ENCODE measurements at regions not wholly inside any gene's neighbourhood (a gene's known extent, or its start where the extent isn't known, plus 50 kb on each side); places are given as distances from the start of the nearest gene placed in this dataset.
A peak's percentile ranks its signal among the peaks of the same experiment; 100 is the strongest.

- Histone ChIP-seq H3K27ac (no peak overlapping the region), H3K4me3 (no peak overlapping the region), H3K4me1 (replicated peaks in 1 of 2) (no peaks in the 10 kb centered on the region)
- 29 to 87% (median 67%) methylated on average over 1 to 3 of the region's 3 CpGs for WGBS, 10 experiments
- in situ Hi-C loops (cut with MboI; ENCODE audit: low pct_unique_long_range_greater_than_20kb in 2 of 9, low sequenced_read_pairs in 9 of 9, unreplicated experiment in 9 of 9), result no loop called here
- peak in 1 of 8 experiments; percentile 27 for ATAC-seq (replicated peaks in 6 of 8)
These were observed 116.3 kb upstream of the KLHL29 start for GRCh38 chr2:23268467-23269263.

GRCh38 chr2:23269747-23270146, 115.2 kb upstream of the KLHL29 start:
- in situ Hi-C loops (cut with MboI; ENCODE audit: low pct_unique_long_range_greater_than_20kb in 2 of 9, low sequenced_read_pairs in 9 of 9, unreplicated experiment in 9 of 9), result no loop called here
- no peak overlapping the region for H3K27ac ChIP-seq
- no peaks in the 10 kb centered on the region for H3K4me1 ChIP-seq (replicated peaks in 1 of 2)
- no peak overlapping the region for H3K4me3 ChIP-seq
- WGBS, 10 experiments, result 6 to 89% (median 62%) methylated on average over 2 to 3 of the region's 3 CpGs
- peak in 2 of 8 experiments; percentile 55 to 73 for ATAC-seq (replicated peaks in 6 of 8)

- no peak for ATAC-seq (replicated peaks in 6 of 8)
- H3K27ac ChIP-seq, result no peak overlapping the region
- no peak overlapping the region for H3K4me3 ChIP-seq
- in situ Hi-C loops (cut with MboI; ENCODE audit: low pct_unique_long_range_greater_than_20kb in 2 of 9, low sequenced_read_pairs in 9 of 9, unreplicated experiment in 9 of 9), result no loop called here
- H3K4me1 ChIP-seq (replicated peaks in 1 of 2), result no peaks in the 10 kb centered on the region
- 17 to 100% (median 86%) methylated on average over 1 of the region's 1 CpG; no CpG with 5 or more reads in 1 of the 10 experiments for WGBS, 10 experiments
These were observed 114.2 kb upstream of the KLHL29 start for GRCh38 chr2:23270810-23271209.

- no peaks in the 10 kb centered on the region for H3K4me1 ChIP-seq (replicated peaks in 1 of 2)
- no peak overlapping the region for H3K4me3 ChIP-seq
- in situ Hi-C loops (cut with MboI; ENCODE audit: low pct_unique_long_range_greater_than_20kb in 2 of 9, low sequenced_read_pairs in 9 of 9, unreplicated experiment in 9 of 9), result no loop called here
- no peak for ATAC-seq (replicated peaks in 6 of 8)
- 80 to 100% (median 91%) methylated on average over 1 to 4 of the region's 4 CpGs; no CpG with 5 or more reads in 3 of the 10 experiments for WGBS, 10 experiments
- H3K27ac ChIP-seq, result no peak overlapping the region
These were observed 113.7 kb upstream of the KLHL29 start for GRCh38 chr2:23271230-23271629.

- ATAC-seq (replicated peaks in 6 of 8), result no peak
- Histone ChIP-seq H3K4me3 (no peak overlapping the region), H3K4me1 (replicated peaks in 1 of 2) (no peaks in the 10 kb centered on the region), H3K27ac (no peak overlapping the region)
- WGBS, 10 experiments, result 20 to 100% (median 82%) methylated on average over 1 of the region's 3 CpGs; no CpG with 5 or more reads in 6 of the 10 experiments
- in situ Hi-C loops (cut with MboI; ENCODE audit: low pct_unique_long_range_greater_than_20kb in 2 of 9, low sequenced_read_pairs in 9 of 9, unreplicated experiment in 9 of 9), result no loop called here
These were observed 111.2 kb upstream of the KLHL29 start for GRCh38 chr2:23273786-23274185.

GRCh38 chr2:23280401-23280800, 104.6 kb upstream of the KLHL29 start:
- no peak overlapping the region for H3K4me3 ChIP-seq
- no peak for ATAC-seq (replicated peaks in 6 of 8)
- WGBS, 10 experiments, result 50 to 87% (median 75%) methylated on average over 1 to 2 of the region's 2 CpGs; no CpG with 5 or more reads in 5 of the 10 experiments
- H3K27ac ChIP-seq, result no peak overlapping the region
- peaks cover 0 to 5% of the 10 kb centered on the region in 2 donors for H3K4me1 ChIP-seq (replicated peaks in 1 of 2)
- in situ Hi-C loops (cut with MboI; ENCODE audit: low pct_unique_long_range_greater_than_20kb in 2 of 9, low sequenced_read_pairs in 9 of 9, unreplicated experiment in 9 of 9), result no loop called here

GRCh38 chr2:23283653-23284052, 101.3 kb upstream of the KLHL29 start:
- ATAC-seq (replicated peaks in 6 of 8), result peak in 1 of 8 experiments; percentile 28
- Histone ChIP-seq H3K27ac (no peak overlapping the region), H3K4me3 (no peak overlapping the region), H3K4me1 (replicated peaks in 1 of 2) (peaks cover 12 to 25% of the 10 kb centered on the region in 2 donors)
- in situ Hi-C loops (cut with MboI; ENCODE audit: low pct_unique_long_range_greater_than_20kb in 2 of 9, low sequenced_read_pairs in 9 of 9, unreplicated experiment in 9 of 9), result no loop called here
- WGBS, 10 experiments, result 20 to 100% (median 68%) methylated on average over 1 to 3 of the region's 3 CpGs; no CpG with 5 or more reads in 2 of the 10 experiments

- Histone ChIP-seq H3K4me1 (replicated peaks in 1 of 2) (peaks cover 12 to 25% of the 10 kb centered on the region in 2 donors), H3K27ac (no peak overlapping the region), H3K4me3 (no peak overlapping the region)
- in situ Hi-C loops (cut with MboI; ENCODE audit: low pct_unique_long_range_greater_than_20kb in 2 of 9, low sequenced_read_pairs in 9 of 9, unreplicated experiment in 9 of 9), result no loop called here
- WGBS, 10 experiments, result 17 to 100% (median 33%) methylated on average over 1 of the region's 1 CpG; no CpG with 5 or more reads in 3 of the 10 experiments
- peak in 3 of 8 experiments; percentile 34 to 74 (median 40) for ATAC-seq (replicated peaks in 6 of 8)
These were observed 99.7 kb upstream of the KLHL29 start for GRCh38 chr2:23285091-23285800.

- peak in 4 of 8 experiments; percentile 1 to 19 (median 11) for ATAC-seq (replicated peaks in 6 of 8)
- Histone ChIP-seq H3K27ac (no peak overlapping the region), H3K4me3 (no peak overlapping the region), H3K4me1 (replicated peaks in 1 of 2) (peaks cover 12 to 25% of the 10 kb centered on the region in 2 donors)
- in situ Hi-C loops (cut with MboI; ENCODE audit: low pct_unique_long_range_greater_than_20kb in 2 of 9, low sequenced_read_pairs in 9 of 9, unreplicated experiment in 9 of 9), result no loop called here
- WGBS, 10 experiments, result 17 to 88% (median 71%) methylated on average over 1 to 5 of the region's 6 CpGs
These were observed 98.8 kb upstream of the KLHL29 start for GRCh38 chr2:23286031-23286757.

GRCh38 chr2:23286758-23287704, 97.9 kb upstream of the KLHL29 start:
- H3K4me3 ChIP-seq, result no peak overlapping the region
- H3K4me1 ChIP-seq (replicated peaks in 1 of 2), result peaks cover 12 to 25% of the 10 kb centered on the region in 2 donors
- peak; percentile 34 to 100 (median 92) for ATAC-seq (replicated peaks in 6 of 8)
- 0 to 73% (median 52%) methylated on average over 3 to 6 of the region's 6 CpGs; no CpG with 5 or more reads in 3 of the 10 experiments for WGBS, 10 experiments
- in situ Hi-C loops (cut with MboI; ENCODE audit: low pct_unique_long_range_greater_than_20kb in 2 of 9, low sequenced_read_pairs in 9 of 9, unreplicated experiment in 9 of 9), result no loop called here
- peak overlapping the region in 1 of 2 donors; percentile 57 for H3K27ac ChIP-seq

- in situ Hi-C loops (cut with MboI; ENCODE audit: low pct_unique_long_range_greater_than_20kb in 2 of 9, low sequenced_read_pairs in 9 of 9, unreplicated experiment in 9 of 9), result no loop called here
- H3K4me3 ChIP-seq, result no peak overlapping the region
- H3K4me1 ChIP-seq (replicated peaks in 1 of 2), result peaks cover 12 to 25% of the 10 kb centered on the region in 2 donors
- ATAC-seq (replicated peaks in 6 of 8), result no peak
- no peak overlapping the region for H3K27ac ChIP-seq
- WGBS, 10 experiments, result 40 to 90% (median 81%) methylated on average over 1 to 2 of the region's 2 CpGs; no CpG with 5 or more reads in 3 of the 10 experiments
These were observed 95.3 kb upstream of the KLHL29 start for GRCh38 chr2:23289671-23290070.

- H3K4me1 ChIP-seq (replicated peaks in 1 of 2), result peaks cover 12 to 13% of the 10 kb centered on the region in 2 donors
- WGBS, 10 experiments, result 0 to 100% (median 50%) methylated on average over 1 to 2 of the region's 2 CpGs; no CpG with 5 or more reads in 2 of the 10 experiments
- no peak for ATAC-seq (replicated peaks in 6 of 8)
- H3K27ac ChIP-seq, result no peak overlapping the region
- H3K4me3 ChIP-seq, result no peak overlapping the region
- in situ Hi-C loops (cut with MboI; ENCODE audit: low pct_unique_long_range_greater_than_20kb in 2 of 9, low sequenced_read_pairs in 9 of 9, unreplicated experiment in 9 of 9), result no loop called here
These were observed 93.7 kb upstream of the KLHL29 start for GRCh38 chr2:23291239-23291638.

Measured in motor neuron (in vitro differentiated cells).